GM18868 (cell line): ENCODE measurements at regions not wholly inside any gene's neighbourhood (a gene's known extent, or its start where the extent isn't known, plus 50 kb on each side); places are given as distances from the start of the nearest gene placed in this dataset.
"Not testable (repeated sequence)": the region's sequence is repeated elsewhere in the genome, so short reads cannot be mapped to it uniquely, and the experiment has no call there.

Experiments
- ATAC-seq: cut with Tn5 transposase; IDR thresholded peaks from one replicate; pipeline ENCODE4 v1.9.1; 2021; ENCODE audit warnings: mild to moderate bottlenecking, moderate library complexity; ENCODE audit not compliant: unreplicated experiment

- ATAC-seq = no peak
These were observed 430.0 kb upstream of the ID2 start for GRCh38 chr2:8251856-8252255.

DNA sequence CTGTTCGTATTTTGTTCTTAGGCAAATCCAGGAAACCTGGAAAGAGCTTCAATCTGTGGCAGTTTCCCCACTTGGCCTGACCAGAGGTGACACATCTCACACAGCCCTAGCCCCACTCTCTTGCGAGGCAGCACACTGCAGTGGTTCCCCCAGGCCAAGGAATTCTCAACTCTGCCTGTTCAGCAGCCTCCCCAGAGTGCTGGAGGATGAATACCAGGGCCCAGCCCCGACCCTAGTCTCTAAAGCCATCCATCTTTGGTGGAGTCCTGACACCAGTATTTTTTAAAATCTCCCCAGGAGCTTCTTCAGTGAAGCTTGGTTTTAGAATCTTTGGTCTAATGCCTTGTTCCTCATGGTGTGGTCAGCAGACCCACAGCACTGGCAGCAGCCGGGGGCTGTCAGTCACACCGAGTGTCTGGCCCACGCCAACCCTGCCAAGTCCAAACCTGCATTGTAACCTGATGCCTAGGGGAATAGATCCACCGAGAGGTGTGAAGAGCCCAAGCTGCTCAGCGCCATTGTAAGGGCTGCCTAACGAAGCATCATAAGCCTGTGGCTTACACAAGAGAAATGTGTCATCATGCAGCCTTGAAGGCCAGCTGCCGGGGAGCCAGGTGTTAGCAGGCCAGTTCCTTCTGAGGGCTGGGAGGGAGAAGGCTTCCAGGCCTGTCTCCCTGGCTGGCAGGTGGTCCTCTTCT, 428.7 kb upstream of the ID2 start:
- ATAC-seq = peak; percentile 69

GRCh38 chr2:8253781-8254180, 428.1 kb upstream of the ID2 start:
- ATAC-seq = no peak

- ATAC-seq = not testable (repeated sequence)
These were observed 427.6 kb upstream of the ID2 start for GRCh38 chr2:8254214-8254613.

DNA sequence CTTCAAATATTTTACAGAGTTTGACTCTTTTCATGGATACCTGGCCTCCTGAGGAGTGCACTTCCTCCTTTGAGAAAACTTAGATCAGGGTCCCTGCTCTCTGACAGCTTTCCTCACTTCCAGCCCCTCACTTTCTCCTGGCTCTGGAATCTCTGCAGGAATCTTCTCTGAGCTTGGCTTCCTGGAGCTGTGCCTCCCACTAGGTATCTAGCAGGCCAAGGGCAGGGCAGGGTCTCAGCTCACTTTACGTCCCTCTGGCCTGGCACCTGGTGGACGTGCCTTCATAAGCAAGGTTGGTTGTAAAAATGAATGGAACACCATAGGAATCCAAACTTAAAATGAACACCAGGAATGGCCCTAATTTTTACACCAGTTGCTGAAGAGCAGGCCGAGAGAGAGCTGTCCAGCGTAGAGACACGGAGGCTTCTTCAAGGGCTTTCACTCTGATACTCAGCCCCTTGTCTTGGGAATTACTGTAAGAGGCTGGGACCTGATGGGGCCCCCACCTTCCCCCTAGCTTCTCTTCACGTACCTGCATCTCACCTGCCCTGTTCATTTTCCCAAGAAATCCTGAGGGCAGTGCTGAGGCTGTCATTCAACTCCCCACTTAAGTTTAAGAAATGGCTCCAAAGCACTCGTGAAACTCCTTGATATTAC, 426.9 kb upstream of the ID2 start:
- no peak for ATAC-seq

DNA sequence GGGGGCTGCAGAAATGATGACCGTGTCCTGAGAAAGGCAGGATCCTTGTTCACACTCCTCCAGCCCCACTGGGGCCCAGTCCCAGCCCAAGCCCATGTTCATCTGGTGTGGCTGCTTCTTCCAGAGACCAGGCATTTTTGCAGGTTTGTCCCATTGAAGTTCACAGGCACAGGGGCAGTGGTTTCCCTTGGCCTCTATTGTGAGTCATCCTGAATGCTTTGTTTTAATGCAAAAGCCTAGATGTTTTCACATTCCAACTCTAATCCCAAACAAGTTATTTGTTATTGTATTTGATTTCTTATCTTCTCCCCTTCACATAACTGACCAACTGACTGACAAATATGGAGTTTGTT, 426.4 kb upstream of the ID2 start:
- ATAC-seq = no peak

- ATAC-seq = no peak
These were observed 425.0 kb upstream of the ID2 start for GRCh38 chr2:8256905-8257304.

- no peak for ATAC-seq
These were observed 424.4 kb upstream of the ID2 start for GRCh38 chr2:8257502-8257901.

- ATAC-seq = no peak
These were observed 423.4 kb upstream of the ID2 start for GRCh38 chr2:8258406-8258805.

GRCh38 chr2:8259106-8259840, 422.6 kb upstream of the ID2 start:
- ATAC-seq = no peak

- ATAC-seq = no peak
These were observed 422.0 kb upstream of the ID2 start for GRCh38 chr2:8259841-8260178.

DNA sequence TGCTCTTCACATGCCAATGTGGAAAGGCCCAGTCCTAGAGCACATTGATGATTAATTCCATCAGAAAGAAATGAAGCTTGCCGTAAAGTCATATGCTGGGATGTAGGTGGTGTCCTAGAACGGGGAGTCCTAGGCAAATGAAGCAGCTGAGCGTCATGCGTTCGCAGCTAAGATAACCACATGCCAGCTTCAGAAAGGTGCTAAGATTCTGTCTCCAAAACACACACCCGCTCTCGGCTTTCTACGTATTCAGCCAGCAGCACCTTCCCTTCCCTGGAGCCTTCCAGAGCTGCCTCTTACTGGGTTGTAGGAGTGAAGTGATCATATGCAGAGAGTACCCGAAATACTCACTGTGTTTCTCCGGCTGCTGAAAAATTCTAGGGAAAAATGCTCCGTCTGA, 421.6 kb upstream of the ID2 start:
- ATAC-seq = no peak

- no peak for ATAC-seq
These were observed 418.0 kb upstream of the ID2 start for GRCh38 chr2:8263901-8264300.

DNA sequence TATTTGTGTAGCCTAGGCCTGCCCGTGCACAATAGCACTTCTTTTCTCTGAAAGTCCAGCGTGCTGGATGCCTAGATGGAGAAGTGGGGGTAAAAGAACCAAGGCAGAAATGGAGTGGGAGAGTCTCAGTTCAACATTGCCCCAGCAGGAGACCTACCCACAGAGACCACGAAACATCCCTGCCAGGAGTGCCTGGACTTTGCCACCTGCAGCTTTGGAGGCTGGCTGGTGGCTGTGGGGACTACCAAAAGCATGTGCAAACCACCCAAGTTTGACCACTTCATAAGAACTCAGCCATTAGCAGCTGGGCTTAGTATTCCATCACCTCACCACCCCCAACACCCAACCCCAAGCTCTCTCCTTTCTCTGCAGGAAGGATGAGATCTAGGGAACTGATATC, 416.9 kb upstream of the ID2 start:
- no peak for ATAC-seq

- ATAC-seq = no peak
These were observed 416.2 kb upstream of the ID2 start for GRCh38 chr2:8265476-8266226.

DNA sequence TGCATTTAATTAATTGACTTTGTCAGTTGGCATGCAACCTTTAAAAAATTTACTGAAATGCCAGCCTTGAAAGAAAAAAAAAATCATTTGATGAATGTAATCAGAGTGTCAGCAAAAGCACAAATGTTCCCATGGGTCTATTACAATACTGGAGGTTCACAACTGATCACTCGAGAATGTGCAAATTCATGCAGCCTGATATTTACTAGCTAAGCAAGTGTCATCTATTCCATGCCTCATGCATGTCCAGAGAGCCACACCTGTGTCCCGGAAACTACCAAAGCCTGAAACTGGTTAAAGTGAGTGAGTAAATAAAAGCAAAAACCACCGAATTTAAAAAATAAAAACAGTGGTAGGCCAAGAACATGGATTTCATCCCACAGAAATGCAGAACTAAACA, 415.3 kb upstream of the ID2 start:
- ATAC-seq = no peak

GRCh38 chr2:8267048-8267447, 414.8 kb upstream of the ID2 start:
- ATAC-seq = no peak

GRCh38 chr2:8267721-8268120, 414.1 kb upstream of the ID2 start:
- ATAC-seq = no peak

DNA sequence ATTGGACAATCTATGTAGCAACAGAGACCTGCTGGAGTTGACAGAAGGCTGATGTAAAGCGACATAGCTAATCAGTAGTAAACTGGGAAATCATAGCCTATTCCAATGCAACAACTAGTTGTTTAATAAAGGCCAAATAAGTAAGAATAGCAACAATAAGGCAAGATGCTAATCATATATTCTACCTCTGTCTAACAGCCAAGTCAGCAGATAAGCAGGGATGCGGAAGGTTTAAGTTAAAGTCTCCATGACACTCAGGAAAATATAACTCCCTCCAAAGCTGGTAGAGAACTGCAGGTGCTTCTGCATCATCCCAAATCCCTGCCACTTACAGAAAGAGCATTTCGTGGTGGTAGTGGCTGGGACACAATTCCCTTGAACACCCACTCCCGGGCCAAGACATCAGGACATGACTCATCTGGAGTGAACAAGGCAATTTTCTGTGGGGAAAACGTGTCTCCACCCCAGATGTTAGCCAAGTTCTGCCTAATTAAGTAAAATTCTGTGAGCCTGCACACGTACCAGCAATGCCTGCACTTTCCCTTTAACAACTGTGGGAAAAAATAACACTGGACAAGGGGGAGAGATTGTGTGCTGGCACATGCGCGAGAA, 413.6 kb upstream of the ID2 start:
- ATAC-seq = no peak

DNA sequence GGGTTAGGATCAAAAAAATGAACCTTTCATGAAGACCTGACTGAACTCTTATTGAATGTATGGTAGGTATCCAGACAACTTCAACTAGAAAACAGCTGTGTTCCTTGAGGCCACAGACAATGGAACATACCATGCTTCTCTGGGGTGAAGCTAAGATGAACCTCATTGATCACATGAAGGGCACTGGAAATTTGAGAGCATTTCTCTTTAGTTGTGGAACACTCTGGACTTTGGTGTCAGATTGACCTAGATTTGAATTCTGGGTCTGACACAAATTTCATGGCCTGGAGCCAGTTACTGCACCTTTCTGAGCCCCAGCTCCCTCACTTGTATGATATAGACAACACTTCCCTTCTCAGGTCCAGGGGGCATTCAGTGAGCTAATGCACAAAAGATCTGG, 411.2 kb upstream of the ID2 start:
- ATAC-seq = no peak

DNA sequence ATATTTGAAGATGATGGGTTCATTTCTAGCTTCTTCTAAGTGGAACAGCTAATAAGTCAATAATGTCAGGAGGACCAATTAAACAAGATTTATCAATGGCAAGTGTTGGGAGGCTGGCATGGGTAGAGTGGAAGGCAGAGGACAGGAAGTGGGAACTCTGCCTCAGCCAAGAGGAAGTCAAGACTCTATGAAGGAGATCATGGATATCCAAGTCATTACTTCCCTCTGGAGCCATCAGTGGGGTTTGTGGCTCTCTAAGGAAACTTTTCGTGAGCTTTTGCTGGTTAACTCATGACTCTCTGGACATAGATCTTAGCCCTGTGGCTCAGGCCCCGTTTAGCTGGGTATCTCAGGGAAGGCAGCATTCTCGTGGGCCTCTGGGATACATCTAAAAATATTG, 410.4 kb upstream of the ID2 start:
- ATAC-seq = no peak
